GM12878 (cell line): ENCODE measurements at regions not wholly inside any gene's neighbourhood (a gene's known extent, or its start where the extent isn't known, plus 50 kb on each side); places are given as distances from the start of the nearest gene placed in this dataset.

Experiments used
- ATAC-seq: fragments of 200-7000 bp; cut with Tn5 transposase; 3 replicates; pipeline ENCODE4 v1.9.1; 2020; ENCODE audit warnings: mild to moderate bottlenecking, moderate library complexity
- BruUV-seq: library from RNA; stranded (reverse); fragments of 400-500 nt; replicated peaks from 2 replicates; lab custom pipeline; 2021; lab: Mats Ljungman, UMichigan
- CTCF ChIA-PET: fragments of 300-600 bp; sonication (Branson Sonifier 250); formaldehyde crosslinking; extraction: SDS; loops from one replicate; lab custom pipeline; 2021; ENCODE audit warnings: inconsistent platforms; lab: Yijun Ruan, JAX
- POLR2A ChIA-PET: fragments of 350-600 bp; formaldehyde crosslinking; extraction: SDS; loops from one replicate; lab custom pipeline; 2021; ENCODE audit warnings: inconsistent platforms; lab: Charles Lee
- RAD21 ChIA-PET: fragments of 300-600 bp; sonication (Branson Sonifier 250); formaldehyde crosslinking; loops from one replicate; lab custom pipeline; 2023; ENCODE audit warnings: antibody characterized with exemption; ENCODE audit not compliant: unreplicated experiment; lab: Charles Lee
- SMC1A ChIA-PET: fragments of 300-600 bp; sonication (Branson Sonifier 250); formaldehyde crosslinking; loops from one replicate; lab custom pipeline; 2023; ENCODE audit not compliant: unreplicated experiment, uncharacterized antibody; lab: Charles Lee
- DNase-seq: peaks from one replicate; pipeline ENCODE4 v3.0.0-alpha.2; 2011; ENCODE audit warnings: low read depth, low spot score
- FAIRE-seq: peaks from 3 replicates; lab custom pipeline; 2011; peaks lifted over from hg19 to GRCh38; lab: Jason Lieb, UNC
- H2AFZ ChIP-seq: 2 replicates; pipeline ENCODE4 v1.6.0; 2011; ENCODE audit warnings: low read depth, low read length, control low read depth; ENCODE audit not compliant: control insufficient read depth
- H3K27ac ChIP-seq: 2 replicates; pipeline ENCODE4 v1.5.1; 2011; ENCODE audit warnings: control low read depth; ENCODE audit not compliant: control insufficient read depth, insufficient read depth
- H3K27me3 ChIP-seq, 2 experiments: replicated peaks in 1 of 2; 2 replicates each; pipeline versions ENCODE4 v1.6.0 to v1.6.1; 2011; ENCODE audit warnings: low read length in 1 of 2; ENCODE audit not compliant: control insufficient read depth in 2 of 2, insufficient read depth in 2 of 2
- H3K36me3 ChIP-seq, 2 experiments: 2 replicates each; pipeline ENCODE4 v1.5.1; 2011; ENCODE audit warnings: low read length in 1 of 2; ENCODE audit not compliant: control insufficient read depth in 2 of 2, insufficient read depth in 2 of 2
- H3K4me1 ChIP-seq: 2 replicates; pipeline ENCODE4 v1.6.1; 2011; ENCODE audit warnings: mild to moderate bottlenecking, low read length, moderate library complexity, mixed read lengths; ENCODE audit not compliant: control insufficient read depth, insufficient read depth
- H3K4me2 ChIP-seq: 2 replicates; pipeline ENCODE4 v1.6.0; 2011; ENCODE audit warnings: control low read depth; ENCODE audit not compliant: control insufficient read depth, insufficient read depth
- H3K4me3 ChIP-seq: fragments of 200-600 bp; sonication (generic); 2 replicates; pipeline ENCODE4 v1.5.1; 2016
- H3K79me2 ChIP-seq: 2 replicates; pipeline ENCODE4 v1.6.0; 2011; ENCODE audit warnings: low read length; ENCODE audit not compliant: control insufficient read depth, insufficient read depth
- H3K9ac ChIP-seq: 2 replicates; pipeline ENCODE4 v1.8.0; 2011; ENCODE audit warnings: low read length, control low read depth, mixed read lengths; ENCODE audit not compliant: control insufficient read depth, insufficient read depth
- H3K9me3 ChIP-seq: replicated peaks from 3 replicates; pipeline ENCODE4 v1.5.1; 2011; ENCODE audit warnings: mild to moderate bottlenecking, low read length; ENCODE audit not compliant: control insufficient read depth, insufficient read depth
- H4K20me1 ChIP-seq: 2 replicates; pipeline ENCODE4 v1.6.0; 2011; ENCODE audit not compliant: control insufficient read depth, insufficient read depth
- CHD2 ChIP-seq: IDR thresholded peaks from 2 replicates; pipeline ENCODE4 v1.6.1; 2011; ENCODE audit warnings: low read depth, low read length, improper control_type of control experiment, borderline replicate concordance
- CREB1 ChIP-seq: IDR thresholded peaks from 2 replicates; pipeline ENCODE4 v1.6.1; 2012; ENCODE audit warnings: low read depth, mild to moderate bottlenecking, inconsistent platforms
- DPF2 ChIP-seq: fragments of 450-650 bp; IDR thresholded peaks from 2 replicates; pipeline ENCODE4 v1.6.1; 2017; ENCODE audit warnings: mild to moderate bottlenecking
- FOS ChIP-seq: IDR thresholded peaks from 3 replicates; pipeline ENCODE4 v1.6.1; 2011; ENCODE audit warnings: borderline replicate concordance; ENCODE audit not compliant: insufficient read length; ENCODE audit errors: extremely low read depth
- IKZF2 ChIP-seq, 2 experiments: fragments of 450-650 bp; IDR thresholded peaks; 2 replicates each; pipeline ENCODE4 v1.6.1; 2017; ENCODE audit warnings: mild to moderate bottlenecking in 2 of 2, moderate library complexity in 2 of 2
- JUND ChIP-seq: IDR thresholded peaks from 2 replicates; pipeline ENCODE4 v1.6.1; 2012; ENCODE audit warnings: low read depth, mild to moderate bottlenecking, low read length, improper control_type of control experiment, moderate library complexity
- KDM1A ChIP-seq: fragments of 200-600 bp; sonication (generic); IDR thresholded peaks from 2 replicates; pipeline ENCODE4 v1.6.1; 2016; ENCODE audit warnings: borderline replicate concordance
- MYC ChIP-seq: IDR thresholded peaks from 2 replicates; pipeline ENCODE4 v1.6.1; 2011; ENCODE audit warnings: mild to moderate bottlenecking, low read length, moderate library complexity, inconsistent platforms; ENCODE audit not compliant: insufficient read depth, insufficient replicate concordance, insufficient read length, severe bottlenecking
- NR2C2 ChIP-seq: IDR thresholded peaks from 2 replicates; pipeline ENCODE4 v1.6.1; 2011; ENCODE audit warnings: borderline replicate concordance, low read depth; ENCODE audit not compliant: control insufficient read depth, insufficient read length
- NR2F1 ChIP-seq: fragments of 450-650 bp; conservative IDR thresholded peaks from 2 replicates; pipeline ENCODE4 v1.6.1; 2017; ENCODE audit warnings: mild to moderate bottlenecking
- POU2F2 ChIP-seq: IDR thresholded peaks from 3 replicates; pipeline ENCODE4 v1.6.1; 2011; ENCODE audit warnings: low read depth, mild to moderate bottlenecking, low read length, borderline replicate concordance
- RAD21 ChIP-seq: IDR thresholded peaks from 2 replicates; pipeline ENCODE4 v1.6.1; 2011; ENCODE audit warnings: mild to moderate bottlenecking, low read depth, low read length, moderate library complexity; ENCODE audit not compliant: insufficient read depth
- TARDBP ChIP-seq: IDR thresholded peaks from 2 replicates; pipeline ENCODE4 v1.6.1; 2016; ENCODE audit warnings: borderline replicate concordance
- WGBS: methylation state at CpG from one replicate; pipeline ENCODE4 v1.1.6; 2016; ENCODE audit warnings: low lambda C conversion rate; ENCODE audit not compliant: insufficient replicate concordance, insufficient coverage; ENCODE audit errors: missing lambda C conversion rate; 5-methylcytosine and 5-hydroxymethylcytosine counted together
- in situ Hi-C: fragments of 300-500 bp; cut with MboI; formaldehyde crosslinking; loops from 9 replicates; pipeline ENCODE4 v1.14.3; 2018; ENCODE audit warnings: mixed read lengths
- intact Hi-C: fragments of 100-400 bp; cut with micrococcal nuclease; formaldehyde crosslinking; loops from one replicate; pipeline ENCODE4 v1.14.2; 2022; ENCODE audit not compliant: unreplicated experiment
- TF ChIP-seq, protein P1 (sequence below): fragments of 450-650 bp; IDR thresholded peaks from 2 replicates; pipeline ENCODE4 v1.6.1; 2018; ENCODE audit warnings: mild to moderate bottlenecking, low read depth, moderate library complexity; ENCODE audit not compliant: partially characterized antibody

GRCh38 chr14:90461425-90461824, 64.6 kb downstream of the CALM1 start:
- in situ Hi-C loops (no loop called here), intact Hi-C loops (no loop called here)
- DNase-seq: no peak
- RAD21 ChIA-PET: no interaction called here
- Histone ChIP-seq H4K20me1 (no peaks in the 10 kb centered on the region), H3K27me3 (no peaks in the 10 kb centered on the region; a peak in 1 of 4 replicates), H3K27ac (no peak overlapping the region), H3K79me2 (no peaks in the 10 kb centered on the region), H3K9ac (no peak overlapping the region), H3K4me3 (no peak overlapping the region), H2AFZ (no peak overlapping the region), H3K9me3 (no peaks in the 10 kb centered on the region), H3K36me3 (no peaks in the 10 kb centered on the region), H3K4me2 (no peak overlapping the region), H3K4me1 (no peaks in the 10 kb centered on the region)
- WGBS: 30% methylated on average over 6 of the region's 6 CpGs
- no peak for FAIRE-seq
- no peak for ATAC-seq
- POLR2A ChIA-PET: no interaction called here
- TF ChIP-seq CREB1: no peak
- no peak for TF ChIP-seq IKZF2 (IDR thresholded peaks at IDR 0.05)
- TF ChIP-seq NR2C2: no peak
- TF ChIP-seq POU2F2: no peak
- TF ChIP-seq JUND: no peak
- TF ChIP-seq NR2F1: no peak
- TF ChIP-seq FOS: no peak
- no peak for TF ChIP-seq RAD21
- no peak for TF ChIP-seq CHD2
- TF ChIP-seq KDM1A: no peak
- TF ChIP-seq, protein P1, sequence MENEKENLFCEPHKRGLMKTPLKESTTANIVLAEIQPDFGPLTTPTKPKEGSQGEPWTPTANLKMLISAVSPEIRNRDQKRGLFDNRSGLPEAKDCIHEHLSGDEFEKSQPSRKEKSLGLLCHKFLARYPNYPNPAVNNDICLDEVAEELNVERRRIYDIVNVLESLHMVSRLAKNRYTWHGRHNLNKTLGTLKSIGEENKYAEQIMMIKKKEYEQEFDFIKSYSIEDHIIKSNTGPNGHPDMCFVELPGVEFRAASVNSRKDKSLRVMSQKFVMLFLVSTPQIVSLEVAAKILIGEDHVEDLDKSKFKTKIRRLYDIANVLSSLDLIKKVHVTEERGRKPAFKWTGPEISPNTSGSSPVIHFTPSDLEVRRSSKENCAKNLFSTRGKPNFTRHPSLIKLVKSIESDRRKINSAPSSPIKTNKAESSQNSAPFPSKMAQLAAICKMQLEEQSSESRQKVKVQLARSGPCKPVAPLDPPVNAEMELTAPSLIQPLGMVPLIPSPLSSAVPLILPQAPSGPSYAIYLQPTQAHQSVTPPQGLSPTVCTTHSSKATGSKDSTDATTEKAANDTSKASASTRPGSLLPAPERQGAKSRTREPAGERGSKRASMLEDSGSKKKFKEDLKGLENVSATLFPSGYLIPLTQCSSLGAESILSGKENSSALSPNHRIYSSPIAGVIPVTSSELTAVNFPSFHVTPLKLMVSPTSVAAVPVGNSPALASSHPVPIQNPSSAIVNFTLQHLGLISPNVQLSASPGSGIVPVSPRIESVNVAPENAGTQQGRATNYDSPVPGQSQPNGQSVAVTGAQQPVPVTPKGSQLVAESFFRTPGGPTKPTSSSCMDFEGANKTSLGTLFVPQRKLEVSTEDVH: no peak
- TF ChIP-seq TARDBP: no peak
- no peak for TF ChIP-seq MYC
- TF ChIP-seq DPF2: no peak
- CTCF ChIA-PET: no interaction called here
- SMC1A ChIA-PET: no interaction called here
- no TSS peak for BruUV-seq
